ENCODE measurements at regions not wholly inside any gene's neighbourhood (a gene's known extent, or its start where the extent isn't known, plus 50 kb on each side); places are given as distances from the start of the nearest gene placed in this dataset.

- peak; percentile 82 for DNase-seq (ENCODE audit: low spot score)
Observed at GRCh38 chr16:85291302-85292148, 179.3 kb upstream of the CIBAR2 start.

GRCh38 chr16:85293458-85293857, 181.2 kb upstream of the CIBAR2 start:
- DNase-seq (ENCODE audit: low spot score) = no peak

GRCh38 chr16:85293904-85294642, 181.8 kb upstream of the CIBAR2 start:
- DNase-seq (ENCODE audit: low spot score) = no peak

- no peak for DNase-seq (ENCODE audit: low spot score)
Observed at GRCh38 chr16:85294810-85295508, 182.7 kb upstream of the CIBAR2 start.

GRCh38 chr16:85296859-85297660, 184.8 kb upstream of the CIBAR2 start:
- DNase-seq (ENCODE audit: low spot score) = no peak

- no peak for DNase-seq (ENCODE audit: low spot score)
Observed at GRCh38 chr16:85297881-85298280, 185.6 kb upstream of the CIBAR2 start.

GRCh38 chr16:85300406-85300968, 188.2 kb upstream of the CIBAR2 start:
- no peak for DNase-seq (ENCODE audit: low spot score)

GRCh38 chr16:85301231-85301630, 189.0 kb upstream of the CIBAR2 start:
- no peak for DNase-seq (ENCODE audit: low spot score)

GRCh38 chr16:85302018-85302847, 190.0 kb upstream of the CIBAR2 start:
- no peak for DNase-seq (ENCODE audit: low spot score)

- no peak for DNase-seq (ENCODE audit: low spot score)
Observed at GRCh38 chr16:85302848-85303353, 190.6 kb upstream of the CIBAR2 start.

GRCh38 chr16:85303354-85303883, 191.1 kb upstream of the CIBAR2 start:
- no peak for DNase-seq (ENCODE audit: low spot score)

GRCh38 chr16:85304337-85304736, 192.1 kb upstream of the CIBAR2 start:
- no peak for DNase-seq (ENCODE audit: low spot score)

GRCh38 chr16:85306071-85306792, 194.0 kb upstream of the CIBAR2 start:
- no peak for DNase-seq (ENCODE audit: low spot score)

- no peak for DNase-seq (ENCODE audit: low spot score)
Observed at GRCh38 chr16:85306793-85307551, 194.7 kb upstream of the CIBAR2 start.

GRCh38 chr16:85307552-85308364, 195.5 kb upstream of the CIBAR2 start:
- DNase-seq (ENCODE audit: low spot score) = no peak

- DNase-seq (ENCODE audit: low spot score) = no peak
Observed at GRCh38 chr16:85308611-85309540, 196.6 kb upstream of the CIBAR2 start.
